ENCODE measurements at regions not wholly inside any gene's neighbourhood (a gene's known extent, or its start where the extent isn't known, plus 50 kb on each side); places are given as distances from the start of the nearest gene placed in this dataset.

- TF ChIP-seq, protein P1, sequence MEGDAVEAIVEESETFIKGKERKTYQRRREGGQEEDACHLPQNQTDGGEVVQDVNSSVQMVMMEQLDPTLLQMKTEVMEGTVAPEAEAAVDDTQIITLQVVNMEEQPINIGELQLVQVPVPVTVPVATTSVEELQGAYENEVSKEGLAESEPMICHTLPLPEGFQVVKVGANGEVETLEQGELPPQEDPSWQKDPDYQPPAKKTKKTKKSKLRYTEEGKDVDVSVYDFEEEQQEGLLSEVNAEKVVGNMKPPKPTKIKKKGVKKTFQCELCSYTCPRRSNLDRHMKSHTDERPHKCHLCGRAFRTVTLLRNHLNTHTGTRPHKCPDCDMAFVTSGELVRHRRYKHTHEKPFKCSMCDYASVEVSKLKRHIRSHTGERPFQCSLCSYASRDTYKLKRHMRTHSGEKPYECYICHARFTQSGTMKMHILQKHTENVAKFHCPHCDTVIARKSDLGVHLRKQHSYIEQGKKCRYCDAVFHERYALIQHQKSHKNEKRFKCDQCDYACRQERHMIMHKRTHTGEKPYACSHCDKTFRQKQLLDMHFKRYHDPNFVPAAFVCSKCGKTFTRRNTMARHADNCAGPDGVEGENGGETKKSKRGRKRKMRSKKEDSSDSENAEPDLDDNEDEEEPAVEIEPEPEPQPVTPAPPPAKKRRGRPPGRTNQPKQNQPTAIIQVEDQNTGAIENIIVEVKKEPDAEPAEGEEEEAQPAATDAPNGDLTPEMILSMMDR (conservative IDR thresholded peaks at IDR 0.05; ENCODE audit: low read length): no peak
- TF ChIP-seq EZH2phosphoT487 (IDR thresholded peaks at IDR 0.05; ENCODE audit: borderline replicate concordance, low read depth, low read length): no peak
Observed at GRCh38 chr16:6570530-6570929, 762.1 kb upstream of the RBFOX1 start.
